Anterior cingulate cortex (tissue), 58 donors: ENCODE measurements at regions not wholly inside any gene's neighbourhood (a gene's known extent, or its start where the extent isn't known, plus 50 kb on each side); places are given as distances from the start of the nearest gene placed in this dataset.

Experiments
- DNase-seq, 58 donors: peaks; one replicate each; lab custom pipeline; 2025; lab: John Stamatoyannopoulos, UW

DNA sequence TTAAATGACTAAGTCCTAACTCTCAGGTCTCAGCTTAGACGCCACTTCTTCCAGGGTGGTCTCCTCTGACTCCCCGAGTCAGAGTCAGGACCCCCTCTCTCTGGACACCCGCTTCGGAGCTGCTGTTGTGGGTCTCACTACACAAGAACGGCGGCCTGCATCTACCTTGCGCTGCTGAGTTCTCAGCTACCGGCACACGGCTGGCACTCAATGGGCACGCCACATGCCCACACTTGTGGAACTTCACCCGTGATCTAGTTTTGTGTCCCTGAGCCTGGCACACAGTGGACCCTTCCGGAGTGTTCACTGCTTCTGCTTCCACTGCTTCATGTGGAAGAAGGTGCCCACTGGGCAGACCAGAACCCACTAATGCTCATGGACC lies 58.3 kb upstream of the ID2 start:
- DNase-seq, result no peak

DNA sequence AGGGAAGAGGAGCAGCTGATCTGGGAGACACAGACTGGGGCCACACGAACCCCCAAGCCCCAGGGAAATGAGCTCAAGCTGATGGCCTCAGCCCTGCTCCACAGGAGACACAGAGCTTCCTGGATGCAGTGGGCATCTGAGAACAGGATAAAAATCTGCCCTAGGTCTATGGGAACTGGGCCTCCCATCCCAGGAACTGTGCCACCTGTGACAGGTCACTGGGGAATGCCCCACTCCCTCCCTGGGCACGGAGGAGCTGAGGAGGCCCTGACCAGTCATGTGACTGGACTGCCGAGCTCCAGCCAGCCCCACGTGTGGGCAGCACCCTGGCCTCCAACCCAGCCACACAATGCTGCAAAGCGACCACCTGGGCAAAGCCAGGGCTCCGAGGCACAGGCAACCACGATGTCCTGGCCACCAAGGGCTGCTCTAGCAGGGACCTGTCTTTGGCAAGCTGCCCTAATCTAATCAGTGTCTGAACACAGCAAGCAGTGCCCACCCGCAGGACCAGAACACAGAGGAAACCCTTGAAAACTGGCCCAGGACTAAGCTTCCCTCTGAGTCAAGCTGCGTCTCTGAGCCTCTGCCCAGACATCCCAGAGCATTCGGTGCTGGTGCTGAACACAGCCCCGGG lies 57.8 kb upstream of the ID2 start:
- DNase-seq, result no peak

DNA sequence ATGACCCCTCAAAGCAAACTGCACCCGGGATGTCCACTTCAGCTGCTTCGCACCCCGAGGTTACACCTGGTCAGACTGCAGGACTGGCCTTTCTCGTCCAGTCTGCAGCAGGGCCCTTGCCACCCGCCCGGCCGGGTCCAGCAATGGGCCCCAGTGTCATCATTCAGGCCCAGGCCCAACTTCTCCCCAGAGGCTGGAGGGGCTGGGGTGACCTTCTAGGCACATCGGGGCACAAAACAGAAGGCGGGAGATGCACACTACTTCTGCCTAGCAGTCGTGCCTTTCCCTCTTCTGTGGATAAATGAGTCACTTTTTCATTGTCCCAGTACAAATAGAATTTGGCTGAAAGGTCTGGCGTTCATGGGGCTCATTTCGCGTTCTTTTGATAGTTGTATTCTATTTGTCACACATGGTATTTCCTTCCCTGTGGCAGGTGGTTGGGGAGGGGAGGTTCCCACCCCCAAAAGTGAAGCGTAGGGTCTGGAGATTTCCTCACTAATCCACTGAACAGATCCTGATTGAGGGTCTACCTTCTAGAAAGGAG lies 56.9 kb upstream of the ID2 start:
- DNase-seq, result no peak

DNA sequence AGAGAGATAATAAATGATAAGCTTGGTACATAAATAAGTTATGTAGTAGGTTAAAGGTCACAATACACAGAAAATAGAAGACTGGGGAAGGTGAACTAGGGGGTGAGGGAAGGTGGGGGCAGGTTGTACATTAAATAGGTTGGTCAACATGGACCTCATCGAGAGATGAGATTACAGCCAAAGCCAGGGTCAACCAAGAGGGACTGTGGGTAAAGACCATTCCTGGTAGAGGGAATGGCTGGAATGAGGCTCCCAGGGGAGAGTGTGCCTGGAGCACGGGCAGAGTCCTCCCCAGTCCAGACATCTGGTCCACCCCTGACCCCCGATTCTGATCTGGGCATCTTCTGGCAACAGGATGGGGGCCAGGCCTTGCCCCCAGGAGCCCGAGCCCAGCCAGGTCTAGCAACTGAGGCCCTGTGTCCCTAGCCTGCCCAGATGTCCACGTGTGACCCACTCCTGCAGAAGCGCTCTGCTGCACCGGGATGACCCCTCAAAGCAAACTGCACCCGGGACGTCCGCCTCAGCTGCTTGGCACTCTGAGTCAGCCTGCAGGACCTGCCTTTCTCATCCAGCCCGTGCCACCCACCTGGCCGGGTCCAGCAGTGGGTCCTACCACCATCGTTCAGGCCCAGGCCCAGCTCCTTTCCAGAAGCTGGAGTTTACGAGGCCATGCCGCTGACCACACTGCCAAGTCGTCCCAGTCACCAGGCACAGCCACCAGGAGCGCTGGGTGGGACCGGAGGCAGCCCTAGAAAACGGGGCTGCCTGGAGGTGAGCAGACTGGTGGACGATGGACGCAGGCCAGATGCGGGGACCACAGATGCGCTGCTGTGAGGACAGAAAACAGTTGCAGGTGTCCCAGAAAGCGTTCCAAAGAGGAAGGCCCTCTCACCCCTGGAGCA lies 56.2 kb upstream of the ID2 start:
- no peak for DNase-seq

DNA sequence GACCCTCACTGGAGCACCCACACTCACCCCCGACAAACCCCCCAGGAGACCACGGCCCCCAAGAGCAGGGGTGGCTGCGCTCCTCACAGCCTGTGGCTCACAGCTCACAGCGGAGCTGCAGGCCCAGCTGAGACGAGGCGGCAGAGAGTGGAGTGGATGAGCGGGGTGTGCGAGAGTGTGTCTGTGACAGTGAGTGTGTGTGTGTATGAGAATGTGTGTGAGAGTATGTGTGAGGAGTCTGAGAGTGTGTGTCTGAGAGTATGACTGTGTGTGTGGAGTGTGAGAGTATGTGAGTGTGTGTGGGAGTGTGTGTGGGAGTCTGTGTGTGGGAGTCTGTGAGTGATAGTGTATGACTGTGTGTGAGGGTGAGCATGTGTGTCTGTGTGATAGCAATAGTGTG lies 55.3 kb upstream of the ID2 start:
- DNase-seq, result no peak

DNA sequence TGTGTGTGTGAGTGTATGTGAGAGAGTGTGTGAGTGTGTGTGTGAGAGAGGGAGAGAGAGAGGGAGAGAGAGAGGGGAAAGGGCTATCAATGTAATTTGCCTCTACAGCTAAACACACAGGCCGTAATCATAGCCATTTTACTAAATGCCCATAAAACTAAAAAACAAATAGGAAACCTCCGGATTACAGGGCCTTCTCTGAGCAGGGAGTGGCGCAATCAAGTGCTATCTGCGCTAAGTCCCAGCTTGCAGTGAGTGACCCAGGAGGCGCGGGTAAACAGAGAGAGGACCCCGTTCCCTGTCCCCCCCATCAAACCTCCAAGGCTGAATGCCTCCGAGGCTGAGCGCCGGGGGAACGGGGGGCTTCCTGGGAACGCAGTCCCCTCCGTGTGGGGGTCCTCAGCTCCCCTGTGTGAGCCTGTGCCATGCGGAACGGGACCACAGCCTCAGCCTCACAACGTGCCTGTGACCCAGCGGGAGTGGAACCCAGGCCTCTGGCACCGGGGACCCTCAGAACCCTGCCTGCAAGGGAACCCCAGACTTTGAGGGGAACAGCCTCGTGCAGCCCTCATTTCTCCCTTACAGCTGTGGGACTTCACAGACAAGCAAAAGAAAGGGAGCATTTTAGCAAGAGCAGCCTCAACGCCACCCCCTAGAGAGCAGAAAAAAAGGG lies 54.7 kb upstream of the ID2 start:
- DNase-seq, result no peak

DNA sequence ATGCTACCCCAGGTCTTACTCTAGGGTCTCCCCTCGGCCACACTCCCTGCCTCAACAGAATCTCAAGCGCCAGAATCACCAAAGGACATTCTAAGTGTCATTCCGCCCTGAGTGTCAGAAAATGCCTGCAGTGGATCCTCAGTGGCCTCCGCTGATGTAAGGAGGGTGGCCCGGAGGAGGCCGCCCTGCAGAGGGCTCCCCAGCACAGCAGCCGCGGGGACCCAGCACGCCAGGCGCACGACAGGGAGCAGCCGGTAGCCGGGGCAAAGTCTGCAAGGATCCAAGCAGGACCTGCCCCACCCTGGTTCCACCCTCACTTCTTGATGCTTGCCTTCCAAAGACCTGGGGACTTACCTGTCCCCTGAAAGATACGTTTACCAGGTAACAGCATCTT lies 54.2 kb upstream of the ID2 start:
- peak in 4 of 58 donors; percentile 18 to 29 (median 24) for DNase-seq

DNA sequence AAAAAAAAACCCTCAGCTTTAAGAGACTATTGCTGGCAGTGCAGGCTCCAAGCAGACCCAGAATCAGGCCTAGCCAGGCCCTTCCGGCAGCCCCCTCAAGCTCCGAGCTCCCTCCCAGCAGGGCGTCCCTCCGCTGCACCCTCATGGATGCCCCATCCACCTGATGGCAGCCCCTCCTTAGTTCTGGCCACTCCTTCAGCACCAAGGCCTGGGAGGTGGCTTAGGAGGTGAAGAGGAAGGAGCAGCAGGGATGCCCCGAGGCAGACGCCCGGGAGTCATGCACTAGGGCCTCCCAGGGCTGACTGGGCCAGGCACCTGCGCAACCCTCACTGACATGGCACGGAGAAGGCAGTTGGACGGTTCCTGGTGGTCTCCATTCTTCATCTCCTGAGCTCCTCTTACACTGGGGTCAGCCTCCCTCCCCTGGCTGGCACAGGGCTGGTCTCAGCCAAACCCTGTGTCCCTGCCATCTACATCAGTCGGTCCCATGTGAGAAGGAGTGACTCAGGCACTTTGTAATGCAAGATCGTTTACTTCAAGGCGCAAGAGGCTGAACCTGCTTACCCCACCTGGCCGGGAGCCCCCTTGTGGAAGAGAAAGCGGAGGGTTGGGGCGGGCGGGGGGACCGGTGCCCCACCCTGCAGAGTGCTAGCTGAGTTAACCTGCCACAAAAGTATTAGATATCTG lies 53.5 kb upstream of the ID2 start:
- no peak for DNase-seq

DNA sequence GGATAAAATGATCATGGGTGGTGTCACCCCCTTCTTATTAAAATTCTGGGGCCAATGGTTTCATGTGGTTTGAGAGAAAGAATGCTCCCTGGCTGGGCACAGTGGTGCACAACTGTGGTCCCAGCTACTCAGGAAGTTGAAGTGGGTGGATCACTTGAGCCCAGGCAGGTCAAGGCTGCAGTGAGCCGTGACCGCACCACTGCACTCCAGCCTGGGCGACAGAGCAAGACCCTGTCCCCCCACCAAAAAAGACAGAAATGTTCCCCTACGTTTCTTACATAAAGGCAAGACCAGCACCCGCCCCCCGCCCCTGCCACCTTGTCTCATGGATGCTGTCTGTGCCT lies 53.0 kb upstream of the ID2 start:
- DNase-seq, result no peak

DNA sequence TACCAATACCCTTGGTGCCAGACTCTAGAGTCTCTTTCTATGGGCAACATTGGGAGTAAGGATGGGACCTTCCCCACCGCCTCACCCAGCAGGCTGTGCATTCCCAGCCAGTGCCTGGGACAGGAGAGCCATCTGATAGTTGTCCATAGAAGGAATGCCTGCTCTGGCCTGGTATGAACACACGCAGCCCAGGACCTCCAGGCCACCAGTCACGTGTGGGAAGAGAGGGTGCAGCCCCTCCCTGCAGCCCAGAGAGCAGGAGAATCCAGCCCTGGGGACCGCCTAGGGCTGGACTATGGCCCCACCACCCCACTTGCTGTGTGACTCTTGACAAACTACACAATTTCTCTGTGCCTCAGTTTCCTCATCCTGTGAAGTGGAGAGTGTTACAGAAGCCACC lies 52.5 kb upstream of the ID2 start:
- no peak for DNase-seq

DNA sequence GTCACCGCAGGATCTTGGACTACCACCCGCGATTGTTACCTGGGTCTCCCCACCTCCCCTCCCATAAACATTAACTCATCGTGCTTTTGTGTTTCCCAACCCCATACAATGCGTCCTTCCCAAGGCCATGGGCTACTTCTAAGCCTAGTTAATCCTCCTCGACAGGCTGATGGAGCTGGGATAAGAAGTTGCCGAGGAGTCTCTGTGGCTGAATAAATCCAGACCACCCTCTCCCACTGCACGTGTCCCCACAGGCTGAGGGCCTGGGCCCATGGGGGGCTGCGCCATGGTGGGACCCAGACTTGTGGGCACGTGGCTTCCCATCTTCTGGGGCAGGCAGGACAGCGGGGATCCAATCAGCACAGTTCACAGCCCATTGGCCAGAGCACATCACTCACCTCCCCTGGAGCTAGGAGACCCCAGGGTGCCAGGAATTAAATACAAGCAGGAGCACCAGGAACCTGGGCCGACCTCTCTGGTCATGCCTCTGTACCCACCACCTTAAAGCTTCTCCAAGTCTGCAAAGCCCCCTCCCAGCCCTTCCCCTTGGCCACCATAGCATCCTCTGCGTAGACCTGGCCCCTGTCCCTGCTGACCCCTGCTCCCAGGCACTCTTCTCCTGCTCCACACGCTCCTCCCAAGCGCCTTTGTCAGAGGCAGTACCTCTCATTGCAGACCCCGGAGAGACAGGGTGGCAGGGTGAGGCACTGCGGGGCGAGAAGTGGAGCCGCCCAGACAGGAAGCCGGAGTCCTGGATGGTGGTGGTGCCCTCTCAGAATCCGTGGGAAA lies 51.0 kb upstream of the ID2 start:
- DNase-seq, result no peak

DNA sequence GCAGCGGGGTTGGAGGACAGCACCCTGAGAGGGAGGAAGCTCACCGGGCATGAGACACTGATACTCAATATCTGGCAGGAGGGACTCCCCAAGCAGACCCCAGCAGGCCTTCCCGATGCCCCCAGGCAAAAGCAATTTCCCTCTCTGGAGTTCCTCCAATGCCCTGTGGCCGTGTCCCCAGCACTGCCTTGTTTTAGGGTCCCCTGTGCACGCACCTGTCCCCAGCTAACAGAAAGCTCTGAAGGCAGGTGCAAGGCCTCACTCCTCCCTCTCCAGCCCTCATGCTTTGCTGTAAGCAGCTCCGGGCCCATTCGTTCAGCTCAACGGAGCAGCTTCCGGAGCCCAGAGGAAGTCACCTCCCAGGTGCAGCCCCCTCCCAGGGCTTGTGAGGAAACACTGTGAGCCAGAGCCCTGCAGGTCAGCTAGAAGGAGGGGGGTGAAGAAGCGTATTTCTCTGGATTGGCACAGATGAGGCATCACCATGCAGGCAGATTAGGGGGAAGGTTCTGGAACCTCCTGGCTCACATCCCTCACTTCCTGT lies 50.3 kb upstream of the ID2 start:
- DNase-seq, result no peak
